HCT116 (cell line): ENCODE measurements at regions not wholly inside any gene's neighbourhood (a gene's known extent, or its start where the extent isn't known, plus 50 kb on each side); places are given as distances from the start of the nearest gene placed in this dataset.

ENCODE experiments used
- ATAC-seq: fragments of 200-7000 bp; cut with Tn5 transposase; 2 replicates; pipeline ENCODE4 v1.9.1; 2020; ENCODE audit warnings: mild to moderate bottlenecking, moderate library complexity
- BruUV-seq: library from RNA; stranded (reverse); fragments of 400-500 nt; replicated peaks from 2 replicates; lab custom pipeline; 2021; lab: Mats Ljungman, UMichigan
- CTCF ChIA-PET: fragments of 300-600 bp; sonication (Branson Sonifier 250); formaldehyde crosslinking; loops from one replicate; lab custom pipeline; 2021; ENCODE audit warnings: antibody characterized with exemption; lab: Charles Lee
- POLR2A ChIA-PET: fragments of 300-600, 350-600 bp; sonication (Branson Sonifier 250); formaldehyde crosslinking; loops from one replicate; lab custom pipeline; 2021; ENCODE audit warnings: antibody characterized with exemption; lab: Charles Lee
- RAD21 ChIA-PET, 2 experiments: fragments of 300-600 bp; sonication (Branson Sonifier 250); formaldehyde crosslinking; loops; one replicate each; lab custom pipeline; 2023; ENCODE audit warnings: low total read pairs in 2 of 2; ENCODE audit not compliant: uncharacterized antibody in 2 of 2, unreplicated experiment in 2 of 2, low non-redundant PET in 1 of 2; lab: Charles Lee
- DNase-seq: peaks from one replicate; pipeline ENCODE4 v3.0.0-alpha.2; 2010; ENCODE audit warnings: low read depth, low spot score
- H2AFZ ChIP-seq: fragments of 200-600 bp; shearing (Covaris generic), sonication (generic); 2 replicates; pipeline ENCODE4 v1.6.1; 2017; ENCODE audit warnings: low read depth, mixed run types, mixed read lengths, antibody characterized with exemption, low read length; ENCODE audit not compliant: poor library complexity, severe bottlenecking
- H3K27ac ChIP-seq: 2 replicates; pipeline ENCODE4 v1.5.1; 2012; ENCODE audit warnings: low read depth, low read length
- H3K27me3 ChIP-seq: fragments of 200-600 bp; sonication (generic); 2 replicates; pipeline ENCODE4 v1.6.1; 2016; ENCODE audit warnings: mixed run types, low read length, mixed read lengths; ENCODE audit not compliant: insufficient read depth
- H3K36me3 ChIP-seq, 2 experiments: fragments of 200-500 bp in 1 of 2; fragments of 200-600 bp in 1 of 2; sonication (Bioruptor generic) in 1 of 2; sonication (generic) in 1 of 2; 2 replicates each; pipeline versions ENCODE4 v1.5.1 to v1.6.1; 2014 to 2016; ENCODE audit warnings: low read length in 2 of 2, inconsistent platforms in 1 of 2, mixed read lengths in 1 of 2, mixed run types in 1 of 2; ENCODE audit not compliant: insufficient read depth in 2 of 2, control insufficient read depth in 1 of 2
- H3K4me1 ChIP-seq, 2 experiments: fragments of 200-600 bp in 1 of 2; sonication (generic) in 1 of 2; 2 replicates each; pipeline versions ENCODE4 v1.5.1 to v1.6.1; 2012 to 2017; ENCODE audit warnings: low read length in 2 of 2, inconsistent platforms in 1 of 2, mild to moderate bottlenecking in 1 of 2, mixed read lengths in 1 of 2, mixed run types in 1 of 2, moderate library complexity in 1 of 2; ENCODE audit not compliant: insufficient read depth in 2 of 2, control insufficient read depth in 1 of 2
- H3K4me2 ChIP-seq: fragments of 200-600 bp; sonication (generic); 2 replicates; pipeline ENCODE4 v1.6.1; 2017; ENCODE audit warnings: mixed run types, low read length, mixed read lengths
- H3K4me3 ChIP-seq, 2 experiments: fragments of 200-600 bp in 1 of 2; sonication (generic) in 1 of 2; replicated peaks in 1 of 2; 2 replicates each; pipeline ENCODE4 v1.5.1; 2011 to 2016; ENCODE audit warnings: low read length in 2 of 2, control low read depth in 1 of 2, low read depth in 1 of 2, mild to moderate bottlenecking in 1 of 2, mixed read lengths in 1 of 2, mixed run types in 1 of 2
- H3K79me2 ChIP-seq: fragments of 200-600 bp; sonication (generic); 2 replicates; pipeline ENCODE4 v1.6.1; 2017; ENCODE audit warnings: mild to moderate bottlenecking, mixed run types, low read length, moderate library complexity, mixed read lengths; ENCODE audit not compliant: insufficient read depth
- H3K9ac ChIP-seq: fragments of 200-600 bp; sonication (generic); 2 replicates; pipeline ENCODE4 v1.6.1; 2016; ENCODE audit warnings: low read length, mixed read lengths
- H3K9me2 ChIP-seq: fragments of 200-600 bp; sonication (generic), shearing (Covaris generic); 2 replicates; pipeline ENCODE4 v1.6.1; 2017; ENCODE audit warnings: mixed run types, mild to moderate bottlenecking, moderate library complexity; ENCODE audit not compliant: insufficient read depth
- H3K9me3 ChIP-seq, 2 experiments: fragments of 200-500 bp in 1 of 2; fragments of 200-600 bp in 1 of 2; sonication (Bioruptor generic) in 1 of 2; sonication (generic) in 1 of 2; 2 replicates each; pipeline ENCODE4 v1.6.1; 2014 to 2017; ENCODE audit warnings: low read length in 2 of 2, mixed read lengths in 2 of 2, inconsistent platforms in 1 of 2, low read depth in 1 of 2, mild to moderate bottlenecking in 1 of 2, mixed run types in 1 of 2, moderate library complexity in 1 of 2; ENCODE audit not compliant: control insufficient read depth in 1 of 2, insufficient read depth in 1 of 2
- H4K20me1 ChIP-seq: fragments of 200-600 bp; sonication (generic), shearing (Covaris generic); 2 replicates; pipeline ENCODE4 v1.6.1; 2017; ENCODE audit warnings: mixed run types, mild to moderate bottlenecking, moderate library complexity; ENCODE audit not compliant: insufficient read depth
- CTCF ChIP-seq, 3 experiments: fragments of 200-600 bp in 1 of 3; sonication (generic) in 1 of 3; IDR thresholded peaks in 2 of 3; conservative IDR thresholded peaks in 1 of 3; 2 replicates each; pipeline ENCODE4 v1.5.1; 2012 to 2017; ENCODE audit warnings: low read depth in 2 of 3, low read length in 2 of 3, antibody characterized with exemption in 1 of 3, borderline replicate concordance in 1 of 3, control low read depth in 1 of 3, mild to moderate bottlenecking in 1 of 3, mixed read lengths in 1 of 3, mixed run types in 1 of 3, moderate library complexity in 1 of 3; ENCODE audit not compliant: insufficient read depth in 1 of 3
- EGR1 ChIP-seq: IDR thresholded peaks from 2 replicates; pipeline ENCODE4 v1.6.1; 2012; ENCODE audit warnings: low read depth
- ELF1 ChIP-seq: IDR thresholded peaks from 2 replicates; pipeline ENCODE4 v1.6.1; 2012; ENCODE audit warnings: low read depth, borderline replicate concordance
- EZH2 ChIP-seq: fragments of 200-600 bp; sonication (generic); IDR thresholded peaks from 2 replicates; pipeline ENCODE4 v1.6.1; 2017; ENCODE audit warnings: antibody characterized with exemption, mixed run types
- EZH2phosphoT487 ChIP-seq: fragments of 200-600 bp; IDR thresholded peaks from 2 replicates; pipeline ENCODE4 v1.6.1; 2018; ENCODE audit warnings: antibody characterized with exemption, borderline replicate concordance
- FOSL1 ChIP-seq: IDR thresholded peaks from 2 replicates; pipeline ENCODE4 v1.6.1; 2012; ENCODE audit warnings: low read depth
- JUND ChIP-seq: IDR thresholded peaks from 2 replicates; pipeline ENCODE4 v1.6.1; 2012
- POLR2A ChIP-seq: IDR thresholded peaks from 2 replicates; pipeline ENCODE4 v1.7.0; 2011; ENCODE audit warnings: borderline replicate concordance; ENCODE audit not compliant: insufficient read depth, insufficient read length; ENCODE audit errors: extremely low read depth
- POLR2AphosphoS5 ChIP-seq: IDR thresholded peaks from 2 replicates; pipeline ENCODE4 v1.6.1; 2011; ENCODE audit warnings: mild to moderate bottlenecking, low read depth, low read length, moderate library complexity
- SIN3A ChIP-seq: IDR thresholded peaks from 2 replicates; pipeline ENCODE4 v1.6.1; 2012; ENCODE audit warnings: low read depth
- ZBTB33 ChIP-seq: IDR thresholded peaks from 2 replicates; pipeline ENCODE4 v1.6.1; 2011; ENCODE audit warnings: mild to moderate bottlenecking, low read length, moderate library complexity; ENCODE audit not compliant: insufficient replicate concordance; ENCODE audit errors: extremely low read depth
- intact Hi-C: fragments of 100-400 bp; cut with micrococcal nuclease; formaldehyde crosslinking; loops from 2 replicates; pipeline ENCODE4 v1.10.0; 2022
- TF ChIP-seq, protein P1 (sequence below): IDR thresholded peaks from 2 replicates; pipeline ENCODE4 v1.6.1; 2012; ENCODE audit warnings: low read depth

DNA sequence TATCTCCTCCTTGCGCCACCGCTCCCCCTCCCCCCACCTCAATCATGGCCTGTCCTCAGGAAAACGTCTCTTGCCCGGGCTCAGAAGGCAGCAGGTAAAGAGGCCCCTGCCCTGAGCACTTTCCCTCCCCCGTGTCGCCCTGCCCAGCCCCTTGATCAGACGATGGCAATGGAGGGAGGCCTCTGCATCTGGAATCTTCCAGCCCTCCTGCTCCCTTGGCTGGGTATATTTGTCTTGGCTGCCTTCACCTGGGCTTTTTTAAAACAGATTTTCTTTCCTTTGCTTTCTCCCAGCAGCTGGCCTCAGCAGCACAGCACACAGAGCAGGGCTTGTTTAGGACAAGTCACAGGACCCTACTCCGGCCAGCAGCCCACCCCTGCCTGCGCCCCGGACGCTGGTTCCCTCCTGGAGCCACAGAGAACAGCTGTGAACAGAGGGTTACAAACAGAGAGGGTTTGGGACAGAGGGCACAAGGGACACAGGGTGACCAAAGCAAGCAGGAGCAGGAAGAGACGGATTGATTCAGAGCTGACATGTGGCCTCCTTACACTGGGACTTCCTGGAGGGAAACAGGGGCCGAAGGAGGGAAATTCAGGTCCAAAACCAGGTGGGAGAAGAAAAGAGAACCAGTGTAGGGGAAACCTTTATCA is 78.7 kb downstream of the ISG20 start (continued):
- TF ChIP-seq CTCF (IDR thresholded peaks at IDR 0.05 in 2 of 3, conservative IDR thresholded peaks at IDR 0.05 in 1 of 3; ENCODE audit: borderline replicate concordance in 1 of 3, insufficient read depth in 1 of 3, low read depth in 2 of 3, low read length in 2 of 3) (no peak), SIN3A (no peak)
- TF ChIP-seq, protein P1, sequence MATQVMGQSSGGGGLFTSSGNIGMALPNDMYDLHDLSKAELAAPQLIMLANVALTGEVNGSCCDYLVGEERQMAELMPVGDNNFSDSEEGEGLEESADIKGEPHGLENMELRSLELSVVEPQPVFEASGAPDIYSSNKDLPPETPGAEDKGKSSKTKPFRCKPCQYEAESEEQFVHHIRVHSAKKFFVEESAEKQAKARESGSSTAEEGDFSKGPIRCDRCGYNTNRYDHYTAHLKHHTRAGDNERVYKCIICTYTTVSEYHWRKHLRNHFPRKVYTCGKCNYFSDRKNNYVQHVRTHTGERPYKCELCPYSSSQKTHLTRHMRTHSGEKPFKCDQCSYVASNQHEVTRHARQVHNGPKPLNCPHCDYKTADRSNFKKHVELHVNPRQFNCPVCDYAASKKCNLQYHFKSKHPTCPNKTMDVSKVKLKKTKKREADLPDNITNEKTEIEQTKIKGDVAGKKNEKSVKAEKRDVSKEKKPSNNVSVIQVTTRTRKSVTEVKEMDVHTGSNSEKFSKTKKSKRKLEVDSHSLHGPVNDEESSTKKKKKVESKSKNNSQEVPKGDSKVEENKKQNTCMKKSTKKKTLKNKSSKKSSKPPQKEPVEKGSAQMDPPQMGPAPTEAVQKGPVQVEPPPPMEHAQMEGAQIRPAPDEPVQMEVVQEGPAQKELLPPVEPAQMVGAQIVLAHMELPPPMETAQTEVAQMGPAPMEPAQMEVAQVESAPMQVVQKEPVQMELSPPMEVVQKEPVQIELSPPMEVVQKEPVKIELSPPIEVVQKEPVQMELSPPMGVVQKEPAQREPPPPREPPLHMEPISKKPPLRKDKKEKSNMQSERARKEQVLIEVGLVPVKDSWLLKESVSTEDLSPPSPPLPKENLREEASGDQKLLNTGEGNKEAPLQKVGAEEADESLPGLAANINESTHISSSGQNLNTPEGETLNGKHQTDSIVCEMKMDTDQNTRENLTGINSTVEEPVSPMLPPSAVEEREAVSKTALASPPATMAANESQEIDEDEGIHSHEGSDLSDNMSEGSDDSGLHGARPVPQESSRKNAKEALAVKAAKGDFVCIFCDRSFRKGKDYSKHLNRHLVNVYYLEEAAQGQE = no peak

DNA sequence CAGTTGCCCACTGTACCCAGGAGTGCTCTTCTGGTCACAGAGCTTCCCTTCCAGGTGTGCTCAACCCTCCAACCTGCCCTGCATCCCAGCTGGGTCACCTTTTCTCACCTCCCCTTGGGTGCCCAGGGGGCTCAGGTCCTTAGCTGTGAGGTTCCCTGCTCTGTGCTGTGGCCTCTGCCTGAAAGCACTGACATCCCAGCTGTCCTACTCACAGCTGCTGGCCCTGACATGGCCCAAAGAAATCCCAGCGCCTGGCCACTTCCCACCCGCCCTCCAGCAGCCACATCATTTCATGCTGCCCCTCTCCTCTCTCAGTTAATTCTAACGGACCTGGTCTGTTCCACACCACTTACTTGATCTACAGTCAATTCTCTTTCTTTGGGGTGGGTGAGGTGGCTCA is 79.9 kb downstream of the ISG20 start:
- ATAC-seq (no peak), DNase-seq (no peak)
- H3K9me2 ChIP-seq = no peaks in the 10 kb centered on the region
- no peaks in the 10 kb centered on the region for H3K4me1 ChIP-seq
- H3K9me3 ChIP-seq = no peaks in the 10 kb centered on the region
- ChIA-PET RAD21 (no interaction called here), POLR2A (no interaction called here), CTCF (no interaction called here)
- H4K20me1 ChIP-seq = no peaks in the 10 kb centered on the region
- no peaks in the 10 kb centered on the region for H3K36me3 ChIP-seq
- intact Hi-C loops = no loop called here
- no peak overlapping the region for H3K9ac ChIP-seq
- BruUV-seq = no TSS peak
- no peak overlapping the region for H2AFZ ChIP-seq
- H3K4me3 ChIP-seq = no peak overlapping the region
- no peaks in the 10 kb centered on the region for H3K79me2 ChIP-seq
- H3K4me2 ChIP-seq = no peak overlapping the region
- no peak overlapping the region for H3K27ac ChIP-seq
- peaks cover 16% of the 10 kb centered on the region for H3K27me3 ChIP-seq
- TF ChIP-seq POLR2A = no peak
- TF ChIP-seq EGR1 = no peak
- no peak for TF ChIP-seq CTCF (IDR thresholded peaks at IDR 0.05 in 2 of 3, conservative IDR thresholded peaks at IDR 0.05 in 1 of 3; ENCODE audit: borderline replicate concordance in 1 of 3, insufficient read depth in 1 of 3, low read depth in 2 of 3, low read length in 2 of 3)
- TF ChIP-seq FOSL1 = no peak
- no peak for TF ChIP-seq POLR2AphosphoS5
- no peak for TF ChIP-seq EZH2phosphoT487
- no peak for TF ChIP-seq ZBTB33
- TF ChIP-seq ELF1 = no peak
- TF ChIP-seq JUND = no peak
- no peak for TF ChIP-seq EZH2
- no peak for TF ChIP-seq SIN3A
